ENCODE measurements at regions not wholly inside any gene's neighbourhood (a gene's known extent, or its start where the extent isn't known, plus 50 kb on each side); places are given as distances from the start of the nearest gene placed in this dataset.

DNA sequence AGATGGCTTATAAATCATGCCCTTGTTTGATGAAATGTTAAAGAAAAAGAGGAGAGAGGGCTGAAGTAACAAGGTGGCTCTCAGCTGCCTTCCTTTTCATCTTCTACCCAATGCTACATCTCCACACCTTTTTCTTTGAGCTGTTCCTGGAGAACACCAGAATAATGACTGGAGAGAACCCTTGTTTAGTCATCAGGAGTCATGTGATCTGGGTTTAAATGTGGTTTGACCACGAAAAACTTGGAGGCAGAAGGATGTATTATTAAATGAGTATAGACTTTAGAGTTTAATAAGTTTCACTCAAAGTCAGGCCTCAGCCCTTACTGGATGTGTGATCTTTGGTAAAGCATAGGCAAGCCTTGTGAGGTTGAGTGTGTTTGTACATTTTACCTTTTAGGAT lies 230.3 kb upstream of the TBL1XR1 start:
- TF ChIP-seq JAZF1 (CRISPR knock-in tag; IDR thresholded peaks at IDR 0.05): no peak
- TF ChIP-seq, protein P1, sequence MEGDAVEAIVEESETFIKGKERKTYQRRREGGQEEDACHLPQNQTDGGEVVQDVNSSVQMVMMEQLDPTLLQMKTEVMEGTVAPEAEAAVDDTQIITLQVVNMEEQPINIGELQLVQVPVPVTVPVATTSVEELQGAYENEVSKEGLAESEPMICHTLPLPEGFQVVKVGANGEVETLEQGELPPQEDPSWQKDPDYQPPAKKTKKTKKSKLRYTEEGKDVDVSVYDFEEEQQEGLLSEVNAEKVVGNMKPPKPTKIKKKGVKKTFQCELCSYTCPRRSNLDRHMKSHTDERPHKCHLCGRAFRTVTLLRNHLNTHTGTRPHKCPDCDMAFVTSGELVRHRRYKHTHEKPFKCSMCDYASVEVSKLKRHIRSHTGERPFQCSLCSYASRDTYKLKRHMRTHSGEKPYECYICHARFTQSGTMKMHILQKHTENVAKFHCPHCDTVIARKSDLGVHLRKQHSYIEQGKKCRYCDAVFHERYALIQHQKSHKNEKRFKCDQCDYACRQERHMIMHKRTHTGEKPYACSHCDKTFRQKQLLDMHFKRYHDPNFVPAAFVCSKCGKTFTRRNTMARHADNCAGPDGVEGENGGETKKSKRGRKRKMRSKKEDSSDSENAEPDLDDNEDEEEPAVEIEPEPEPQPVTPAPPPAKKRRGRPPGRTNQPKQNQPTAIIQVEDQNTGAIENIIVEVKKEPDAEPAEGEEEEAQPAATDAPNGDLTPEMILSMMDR (IDR thresholded peaks at IDR 0.05): no peak
- no peak for TF ChIP-seq ZNF138 (CRISPR knock-in tag; conservative IDR thresholded peaks at IDR 0.05)
- TF ChIP-seq, protein P2, sequence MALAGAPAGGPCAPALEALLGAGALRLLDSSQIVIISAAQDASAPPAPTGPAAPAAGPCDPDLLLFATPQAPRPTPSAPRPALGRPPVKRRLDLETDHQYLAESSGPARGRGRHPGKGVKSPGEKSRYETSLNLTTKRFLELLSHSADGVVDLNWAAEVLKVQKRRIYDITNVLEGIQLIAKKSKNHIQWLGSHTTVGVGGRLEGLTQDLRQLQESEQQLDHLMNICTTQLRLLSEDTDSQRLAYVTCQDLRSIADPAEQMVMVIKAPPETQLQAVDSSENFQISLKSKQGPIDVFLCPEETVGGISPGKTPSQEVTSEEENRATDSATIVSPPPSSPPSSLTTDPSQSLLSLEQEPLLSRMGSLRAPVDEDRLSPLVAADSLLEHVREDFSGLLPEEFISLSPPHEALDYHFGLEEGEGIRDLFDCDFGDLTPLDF (CRISPR knock-in tag; IDR thresholded peaks at IDR 0.05): no peak
- TF ChIP-seq, protein P3, sequence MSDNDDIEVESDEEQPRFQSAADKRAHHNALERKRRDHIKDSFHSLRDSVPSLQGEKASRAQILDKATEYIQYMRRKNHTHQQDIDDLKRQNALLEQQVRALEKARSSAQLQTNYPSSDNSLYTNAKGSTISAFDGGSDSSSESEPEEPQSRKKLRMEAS (CRISPR knock-in tag; IDR thresholded peaks at IDR 0.05): no peak
- no peak for TF ChIP-seq FOXK1 (CRISPR knock-in tag; IDR thresholded peaks at IDR 0.05)
- no peak for TF ChIP-seq TP53 (CRISPR knock-in tag; IDR thresholded peaks at IDR 0.05)
- TF ChIP-seq ZBTB21 (CRISPR knock-in tag; IDR thresholded peaks at IDR 0.05; ENCODE audit: borderline replicate concordance): no peak
- TF ChIP-seq, protein P4, sequence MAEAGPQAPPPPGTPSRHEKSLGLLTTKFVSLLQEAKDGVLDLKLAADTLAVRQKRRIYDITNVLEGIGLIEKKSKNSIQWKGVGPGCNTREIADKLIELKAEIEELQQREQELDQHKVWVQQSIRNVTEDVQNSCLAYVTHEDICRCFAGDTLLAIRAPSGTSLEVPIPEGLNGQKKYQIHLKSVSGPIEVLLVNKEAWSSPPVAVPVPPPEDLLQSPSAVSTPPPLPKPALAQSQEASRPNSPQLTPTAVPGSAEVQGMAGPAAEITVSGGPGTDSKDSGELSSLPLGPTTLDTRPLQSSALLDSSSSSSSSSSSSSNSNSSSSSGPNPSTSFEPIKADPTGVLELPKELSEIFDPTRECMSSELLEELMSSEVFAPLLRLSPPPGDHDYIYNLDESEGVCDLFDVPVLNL (CRISPR knock-in tag; IDR thresholded peaks at IDR 0.05; ENCODE audit: borderline replicate concordance, low read depth): no peak
- TF ChIP-seq, protein P5, sequence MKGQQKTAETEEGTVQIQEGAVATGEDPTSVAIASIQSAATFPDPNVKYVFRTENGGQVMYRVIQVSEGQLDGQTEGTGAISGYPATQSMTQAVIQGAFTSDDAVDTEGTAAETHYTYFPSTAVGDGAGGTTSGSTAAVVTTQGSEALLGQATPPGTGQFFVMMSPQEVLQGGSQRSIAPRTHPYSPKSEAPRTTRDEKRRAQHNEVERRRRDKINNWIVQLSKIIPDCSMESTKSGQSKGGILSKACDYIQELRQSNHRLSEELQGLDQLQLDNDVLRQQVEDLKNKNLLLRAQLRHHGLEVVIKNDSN (CRISPR knock-in tag; IDR thresholded peaks at IDR 0.05): no peak
